DMS79 (cell line): ENCODE measurements at regions not wholly inside any gene's neighbourhood (a gene's known extent, or its start where the extent isn't known, plus 50 kb on each side); places are given as distances from the start of the nearest gene placed in this dataset.
A peak's percentile ranks its signal among the peaks of the same experiment; 100 is the strongest.

ENCODE experiments used
- DNase-seq: peaks from one replicate; lab custom pipeline; 2025; lab: John Stamatoyannopoulos, UW

GRCh38 chr7:110050785-110051184, 1040.1 kb upstream of the LRRN3 start:
- no peak for DNase-seq

- no peak for DNase-seq
These were observed 1039.6 kb upstream of the LRRN3 start for GRCh38 chr7:110051372-110051771.

GRCh38 chr7:110056331-110056730, 1034.6 kb upstream of the LRRN3 start:
- no peak for DNase-seq

- DNase-seq: no peak
These were observed 1032.5 kb upstream of the LRRN3 start for GRCh38 chr7:110058401-110058800.

GRCh38 chr7:110061387-110061786, 1029.5 kb upstream of the LRRN3 start:
- DNase-seq: no peak

GRCh38 chr7:110065121-110065520, 1025.8 kb upstream of the LRRN3 start:
- no peak for DNase-seq

GRCh38 chr7:110066843-110067242, 1024.1 kb upstream of the LRRN3 start:
- DNase-seq: no peak

- no peak for DNase-seq
These were observed 1019.7 kb upstream of the LRRN3 start for GRCh38 chr7:110071192-110071591.

GRCh38 chr7:110075450-110075849, 1015.5 kb upstream of the LRRN3 start:
- no peak for DNase-seq

GRCh38 chr7:110076194-110076593, 1014.7 kb upstream of the LRRN3 start:
- DNase-seq: no peak

GRCh38 chr7:110084181-110084807, 1006.6 kb upstream of the LRRN3 start:
- no peak for DNase-seq

- no peak for DNase-seq
These were observed 1000.7 kb upstream of the LRRN3 start for GRCh38 chr7:110090110-110090820.

GRCh38 chr7:110095372-110096052, 995.4 kb upstream of the LRRN3 start:
- DNase-seq: no peak

GRCh38 chr7:110104243-110104642, 986.7 kb upstream of the LRRN3 start:
- DNase-seq: no peak

GRCh38 chr7:110105307-110105706, 985.6 kb upstream of the LRRN3 start:
- peak; percentile 87 for DNase-seq

- no peak for DNase-seq
These were observed 985.1 kb upstream of the LRRN3 start for GRCh38 chr7:110105840-110106239.

GRCh38 chr7:110119883-110120581, 970.9 kb upstream of the LRRN3 start:
- DNase-seq: no peak

GRCh38 chr7:110129159-110129558, 961.8 kb upstream of the LRRN3 start:
- no peak for DNase-seq

- no peak for DNase-seq
These were observed 960.3 kb upstream of the LRRN3 start for GRCh38 chr7:110130669-110131068.

- DNase-seq: no peak
These were observed 959.6 kb upstream of the LRRN3 start for GRCh38 chr7:110131344-110131743.

- DNase-seq: no peak
These were observed 951.9 kb upstream of the LRRN3 start for GRCh38 chr7:110139056-110139455.

- no peak for DNase-seq
These were observed 947.9 kb upstream of the LRRN3 start for GRCh38 chr7:110142939-110143526.
